WI38 (cell line): ENCODE measurements at regions not wholly inside any gene's neighbourhood (a gene's known extent, or its start where the extent isn't known, plus 50 kb on each side); places are given as distances from the start of the nearest gene placed in this dataset.

Experiments
- H3K4me3 ChIP-seq: 2 replicates; pipeline ENCODE4 v1.5.1; 2011; ENCODE audit warnings: low read depth, mild to moderate bottlenecking, control low read depth, low read length
- TF ChIP-seq, protein P1 (sequence below): IDR thresholded peaks from 2 replicates; pipeline ENCODE4 v1.5.1; 2012; ENCODE audit warnings: low read depth, mild to moderate bottlenecking, control low read depth, low read length

DNA sequence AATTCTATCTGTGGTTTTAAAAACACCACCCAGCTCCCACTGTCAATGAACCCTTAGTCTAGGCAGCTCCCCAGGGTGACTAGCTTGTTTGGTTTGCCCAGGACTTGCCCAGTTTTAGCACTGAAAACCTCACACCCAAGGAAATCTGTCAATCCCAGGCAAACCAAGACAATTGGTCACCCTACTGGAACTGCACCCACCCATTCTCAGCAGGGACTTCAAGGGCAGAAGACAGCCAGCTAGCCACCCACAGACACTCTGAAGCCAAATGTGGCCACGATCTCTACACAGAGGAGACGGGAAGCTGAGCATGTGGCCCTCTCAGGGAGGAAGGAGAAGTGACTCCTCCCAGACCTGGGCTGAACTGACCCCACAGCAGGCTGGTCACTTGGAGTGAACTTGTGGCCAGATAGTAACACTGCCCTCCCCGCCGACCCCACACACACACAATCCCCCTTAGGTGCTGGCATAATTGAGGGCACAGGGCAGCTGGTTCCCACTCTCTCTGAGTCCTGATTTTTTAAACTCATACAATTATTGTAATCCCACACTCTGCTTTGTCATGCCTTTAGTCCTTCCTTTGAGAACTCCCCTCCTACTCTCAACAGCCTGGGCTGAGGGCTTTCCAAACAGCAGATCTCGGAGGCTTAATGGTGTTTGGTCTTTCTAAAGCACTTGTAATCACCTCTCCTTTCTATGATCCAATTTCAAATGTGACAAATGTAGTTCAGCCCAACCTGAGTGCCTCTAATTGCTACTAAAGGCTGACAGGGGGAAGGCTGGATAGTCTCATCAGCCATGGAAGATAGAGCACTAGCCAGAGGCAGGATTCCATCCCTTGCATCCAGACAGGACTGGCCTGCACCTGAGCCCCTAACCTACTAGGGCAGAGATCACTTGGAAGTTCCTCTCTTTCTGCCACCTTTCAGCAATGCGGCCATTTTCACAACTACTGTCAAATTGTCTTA is 74.7 kb upstream of the DRD2 start:
- H3K4me3 ChIP-seq = no peak overlapping the region
- TF ChIP-seq, protein P1, sequence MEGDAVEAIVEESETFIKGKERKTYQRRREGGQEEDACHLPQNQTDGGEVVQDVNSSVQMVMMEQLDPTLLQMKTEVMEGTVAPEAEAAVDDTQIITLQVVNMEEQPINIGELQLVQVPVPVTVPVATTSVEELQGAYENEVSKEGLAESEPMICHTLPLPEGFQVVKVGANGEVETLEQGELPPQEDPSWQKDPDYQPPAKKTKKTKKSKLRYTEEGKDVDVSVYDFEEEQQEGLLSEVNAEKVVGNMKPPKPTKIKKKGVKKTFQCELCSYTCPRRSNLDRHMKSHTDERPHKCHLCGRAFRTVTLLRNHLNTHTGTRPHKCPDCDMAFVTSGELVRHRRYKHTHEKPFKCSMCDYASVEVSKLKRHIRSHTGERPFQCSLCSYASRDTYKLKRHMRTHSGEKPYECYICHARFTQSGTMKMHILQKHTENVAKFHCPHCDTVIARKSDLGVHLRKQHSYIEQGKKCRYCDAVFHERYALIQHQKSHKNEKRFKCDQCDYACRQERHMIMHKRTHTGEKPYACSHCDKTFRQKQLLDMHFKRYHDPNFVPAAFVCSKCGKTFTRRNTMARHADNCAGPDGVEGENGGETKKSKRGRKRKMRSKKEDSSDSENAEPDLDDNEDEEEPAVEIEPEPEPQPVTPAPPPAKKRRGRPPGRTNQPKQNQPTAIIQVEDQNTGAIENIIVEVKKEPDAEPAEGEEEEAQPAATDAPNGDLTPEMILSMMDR = no peak

DNA sequence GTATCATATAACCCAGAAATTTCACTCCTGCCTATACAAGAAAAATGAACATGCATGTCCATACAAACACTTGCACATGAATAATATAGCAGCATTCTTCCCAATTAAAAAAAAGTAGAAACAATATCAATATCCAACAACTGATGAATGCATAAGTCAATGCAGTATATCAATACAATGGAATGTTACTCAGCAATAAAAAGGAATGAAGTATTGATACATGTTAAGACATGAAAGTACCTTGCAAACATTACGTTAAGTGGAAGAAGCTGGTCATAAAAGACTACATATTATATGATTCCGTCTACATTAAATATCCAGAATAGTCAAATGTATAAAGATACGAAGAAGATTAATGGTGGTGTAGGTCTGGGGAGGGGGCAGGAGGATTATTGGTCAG is 73.9 kb upstream of the DRD2 start:
- H3K4me3 ChIP-seq = no peak overlapping the region
- TF ChIP-seq, protein P1 = no peak

DNA sequence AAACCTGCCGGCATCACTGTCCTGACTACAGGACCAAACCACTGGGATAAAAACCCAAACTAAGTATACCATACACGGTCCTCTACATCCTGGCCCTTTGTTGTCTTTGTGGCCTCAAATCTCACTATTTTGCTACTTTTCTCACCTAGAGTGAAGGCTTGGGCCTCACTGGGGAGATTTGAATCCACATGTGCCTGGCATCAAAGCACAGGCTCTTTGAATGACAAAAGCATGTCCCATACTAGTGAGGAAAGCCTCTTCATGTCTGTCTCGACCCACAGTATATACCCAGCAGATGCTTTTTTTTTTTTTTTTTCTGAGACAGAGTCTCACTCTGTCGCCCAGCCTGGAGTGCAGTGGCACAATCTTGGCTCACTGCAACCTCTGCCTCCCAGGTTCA is 72.5 kb upstream of the DRD2 start:
- TF ChIP-seq, protein P1 = no peak
- H3K4me3 ChIP-seq = no peak overlapping the region

DNA sequence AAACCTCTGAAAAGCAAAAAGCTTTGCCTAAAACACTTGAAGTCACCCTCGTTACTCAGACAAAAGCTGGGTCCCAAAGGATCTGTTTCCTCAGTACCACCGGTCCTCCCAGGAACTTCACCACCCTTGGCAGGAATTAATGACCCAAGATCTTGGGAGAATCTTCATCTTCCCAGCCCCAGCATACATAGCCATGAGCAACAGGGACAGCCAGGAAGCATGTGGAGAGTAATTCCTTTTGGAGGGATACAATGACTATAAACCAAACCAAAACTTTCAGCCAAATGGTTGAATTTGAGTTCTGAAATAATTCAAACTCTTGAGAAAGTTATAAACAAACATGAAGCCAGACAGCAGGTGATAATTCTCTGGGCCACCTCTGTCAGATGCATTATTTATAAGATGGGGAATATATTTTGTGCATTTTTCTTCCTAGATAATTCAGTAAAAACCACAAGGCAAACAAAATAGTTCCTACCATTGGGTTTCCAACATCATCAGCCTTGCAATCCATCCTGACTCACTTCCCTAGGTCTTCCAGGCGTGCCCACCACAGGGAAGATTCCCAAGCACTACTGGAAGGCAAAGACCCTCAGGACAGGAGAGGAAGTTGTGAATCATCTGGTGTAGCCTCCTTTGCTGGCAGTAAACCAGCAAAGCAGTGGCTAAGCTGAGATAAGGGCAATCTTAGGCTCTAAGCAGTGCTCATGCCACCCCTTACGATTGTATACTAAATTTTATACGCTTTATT is 71.7 kb upstream of the DRD2 start:
- TF ChIP-seq, protein P1 = no peak
- H3K4me3 ChIP-seq = no peak overlapping the region

DNA sequence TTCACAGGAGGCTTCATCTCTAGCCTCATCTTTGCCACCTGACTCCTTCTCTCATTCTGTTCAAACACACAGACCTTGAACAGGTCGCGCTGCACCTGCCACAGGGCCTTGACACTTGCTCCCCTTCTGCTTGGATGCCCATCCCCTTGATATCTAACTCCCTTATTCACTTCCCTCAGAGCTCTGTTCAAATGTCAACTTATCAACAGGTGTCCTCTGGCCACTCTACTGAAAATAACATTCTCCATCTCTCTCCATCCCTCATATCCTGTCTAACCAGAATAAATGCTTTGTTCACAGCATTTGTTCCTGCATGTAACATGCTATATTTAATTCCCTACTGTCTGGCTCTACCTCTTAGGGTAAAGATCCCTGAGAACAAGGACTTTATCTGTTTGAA is 67.2 kb upstream of the DRD2 start:
- H3K4me3 ChIP-seq = no peak overlapping the region
- TF ChIP-seq, protein P1 = no peak

DNA sequence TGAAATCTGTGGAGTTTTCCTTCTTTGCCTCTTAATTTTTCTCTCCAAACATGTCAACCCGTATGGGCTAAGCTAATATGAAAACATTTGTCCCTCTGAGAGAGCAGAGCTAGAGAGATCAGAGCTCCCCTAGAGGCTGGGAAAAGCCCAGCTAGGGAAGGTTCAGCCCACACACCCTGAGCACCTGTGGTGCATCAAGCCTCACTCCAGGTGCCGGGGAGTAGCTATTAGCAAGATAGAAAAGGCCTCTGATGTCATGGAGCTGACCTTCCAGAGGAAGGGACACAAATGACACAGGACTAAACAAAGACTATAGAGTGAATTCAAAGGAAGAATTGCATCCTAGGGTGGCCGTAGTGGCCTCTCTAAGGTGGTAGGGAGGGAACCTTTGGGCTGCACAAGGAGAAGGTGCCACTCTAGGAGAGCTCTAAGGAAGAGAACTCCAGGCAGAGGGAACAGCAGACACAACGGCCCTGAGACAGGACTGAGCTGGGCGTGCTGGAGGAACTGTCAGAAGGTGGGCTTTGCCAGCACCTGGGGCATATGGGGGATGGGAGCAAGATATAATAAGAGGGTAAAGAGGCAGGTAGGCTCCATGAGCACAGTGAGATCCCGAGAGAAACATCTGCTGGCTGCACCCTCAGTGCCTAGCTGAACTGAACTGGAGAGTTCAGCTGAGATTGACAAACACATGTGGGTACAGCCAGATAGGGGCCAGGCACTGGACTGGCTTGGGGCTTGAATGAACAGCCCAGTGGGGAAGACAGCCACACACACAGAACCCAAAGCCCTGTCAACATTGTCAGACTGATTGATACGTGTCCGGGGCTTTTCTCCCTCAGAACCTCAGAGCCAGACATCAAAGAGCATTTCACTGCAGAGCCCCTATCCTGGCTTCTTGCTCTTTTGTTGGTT is 65.5 kb upstream of the DRD2 start:
- TF ChIP-seq, protein P1 = no peak
- no peak overlapping the region for H3K4me3 ChIP-seq
